ENCODE measurements at regions not wholly inside any gene's neighbourhood (a gene's known extent, or its start where the extent isn't known, plus 50 kb on each side); places are given as distances from the start of the nearest gene placed in this dataset.

- Histone ChIP-seq H3K9ac (ENCODE audit: low read length) (no peak overlapping the region), H2AFZ (ENCODE audit: low read length) (no peak overlapping the region), H3K27me3 (ENCODE audit: low read length) (no peaks in the 10 kb centered on the region), H3K36me3 (ENCODE audit: low read depth, low read length) (no peaks in the 10 kb centered on the region), H3K4me1 (ENCODE audit: insufficient read depth, low read length) (no peaks in the 10 kb centered on the region), H3K9me3 (ENCODE audit: low read length) (no peaks in the 10 kb centered on the region), H3K4me3 (ENCODE audit: low read length) (no peak overlapping the region), H3K9me2 (replicated peaks; ENCODE audit: low read length) (no peaks in the 10 kb centered on the region), H3K27ac (ENCODE audit: low read length) (no peak overlapping the region), H3K79me2 (ENCODE audit: low read length) (no peaks in the 10 kb centered on the region), H3F3A (ENCODE audit: low read length, unreplicated experiment) (no peaks in the 10 kb centered on the region), H4K20me1 (ENCODE audit: low read length) (no peaks in the 10 kb centered on the region), H3K4me2 (ENCODE audit: low read length) (no peak overlapping the region)
- intact Hi-C loops (cut with micrococcal nuclease) = no loop called here
- DNase-seq (no peak), ATAC-seq (no peak)
- no peak for TF ChIP-seq EZH2 (IDR thresholded peaks at IDR 0.05; ENCODE audit: low read length, unreplicated experiment)
- no peak for TF ChIP-seq EZH2phosphoT487 (IDR thresholded peaks at IDR 0.05; ENCODE audit: borderline replicate concordance, low read length)
- TF ChIP-seq CTCF (conservative IDR thresholded peaks at IDR 0.05; ENCODE audit: low read depth, low read length) = no peak
- no TSS peak for BruUV-seq (replicated peaks)
- ChIA-PET CTCF (no interaction called here), POLR2A (ENCODE audit: unreplicated experiment) (no interaction called here)
These were observed 174.2 kb upstream of the DMD start for GRCh38 chrX:33385546-33385945.

GRCh38 chrX:33379839-33380238, 168.5 kb upstream of the DMD start:
- H3K27me3 ChIP-seq (ENCODE audit: low read length) = no peaks in the 10 kb centered on the region
- ATAC-seq (no peak), DNase-seq (no peak)
- H3K4me3 ChIP-seq (ENCODE audit: low read length) = no peak overlapping the region
- H3K27ac ChIP-seq (ENCODE audit: low read length) = no peak overlapping the region
- no peak overlapping the region for H3K9ac ChIP-seq (ENCODE audit: low read length)
- no peak for TF ChIP-seq EZH2phosphoT487 (IDR thresholded peaks at IDR 0.05; ENCODE audit: borderline replicate concordance, low read length)
- TF ChIP-seq CTCF (conservative IDR thresholded peaks at IDR 0.05; ENCODE audit: low read depth, low read length) = no peak
- no peak for TF ChIP-seq EZH2 (IDR thresholded peaks at IDR 0.05; ENCODE audit: low read length, unreplicated experiment)
- POLR2A ChIA-PET (ENCODE audit: unreplicated experiment) = no interaction called here
- BruUV-seq (replicated peaks) = no TSS peak
- H3K36me3 ChIP-seq (ENCODE audit: low read depth, low read length) = no peaks in the 10 kb centered on the region
- H3K9me3 ChIP-seq (ENCODE audit: low read length) = no peaks in the 10 kb centered on the region
- no peaks in the 10 kb centered on the region for H3K4me1 ChIP-seq (ENCODE audit: insufficient read depth, low read length)
- H3K9me2 ChIP-seq (replicated peaks; ENCODE audit: low read length) = no peaks in the 10 kb centered on the region
- intact Hi-C loops (cut with micrococcal nuclease) = no loop called here
- no peaks in the 10 kb centered on the region for H3K79me2 ChIP-seq (ENCODE audit: low read length)
- no peaks in the 10 kb centered on the region for H4K20me1 ChIP-seq (ENCODE audit: low read length)
- CTCF ChIA-PET = no interaction called here
- H2AFZ ChIP-seq (ENCODE audit: low read length) = no peak overlapping the region
- no peaks in the 10 kb centered on the region for H3F3A ChIP-seq (ENCODE audit: low read length, unreplicated experiment)
- H3K4me2 ChIP-seq (ENCODE audit: low read length) = no peak overlapping the region

GRCh38 chrX:33357606-33358005, 146.3 kb upstream of the DMD start:
- Histone ChIP-seq H4K20me1 (ENCODE audit: low read length) (no peaks in the 10 kb centered on the region), H3K36me3 (ENCODE audit: low read depth, low read length) (no peaks in the 10 kb centered on the region), H3F3A (ENCODE audit: low read length, unreplicated experiment) (no peaks in the 10 kb centered on the region), H3K4me1 (ENCODE audit: insufficient read depth, low read length) (no peaks in the 10 kb centered on the region), H3K9me2 (replicated peaks; ENCODE audit: low read length) (no peaks in the 10 kb centered on the region), H3K79me2 (ENCODE audit: low read length) (no peaks in the 10 kb centered on the region), H2AFZ (ENCODE audit: low read length) (no peak overlapping the region), H3K27me3 (ENCODE audit: low read length) (no peaks in the 10 kb centered on the region), H3K9ac (ENCODE audit: low read length) (no peak overlapping the region), H3K27ac (ENCODE audit: low read length) (no peak overlapping the region), H3K4me2 (ENCODE audit: low read length) (no peak overlapping the region), H3K9me3 (ENCODE audit: low read length) (no peaks in the 10 kb centered on the region), H3K4me3 (ENCODE audit: low read length) (no peak overlapping the region)
- DNase-seq (no peak), ATAC-seq (no peak)
- TF ChIP-seq CTCF (conservative IDR thresholded peaks at IDR 0.05; ENCODE audit: low read depth, low read length) (no peak), EZH2phosphoT487 (IDR thresholded peaks at IDR 0.05; ENCODE audit: borderline replicate concordance, low read length) (no peak), EZH2 (IDR thresholded peaks at IDR 0.05; ENCODE audit: low read length, unreplicated experiment) (no peak)
- POLR2A ChIA-PET (ENCODE audit: unreplicated experiment) = no interaction called here
- BruUV-seq (replicated peaks) = no TSS peak
- CTCF ChIA-PET = no interaction called here
- intact Hi-C loops (cut with micrococcal nuclease) = no loop called here

Measured in PC-3 (cell line).